ENCODE measurements at regions not wholly inside any gene's neighbourhood (a gene's known extent, or its start where the extent isn't known, plus 50 kb on each side); places are given as distances from the start of the nearest gene placed in this dataset.

- DNase-seq (ENCODE audit: low spot score in 2 of 2, unreplicated experiment in 2 of 2), result no peak
- no peak overlapping the region for H3K27ac Mint-ChIP-seq
- no peaks in the 10 kb centered on the region for H3K4me1 Mint-ChIP-seq
- no peak for TF ChIP-seq CTCF (IDR thresholded peaks at IDR 0.05; ENCODE audit: unreplicated experiment)
- H3K9me3 Mint-ChIP-seq, result no peaks in the 10 kb centered on the region
- H3K4me3 Mint-ChIP-seq, result no peak overlapping the region
- H3K27me3 Mint-ChIP-seq (ENCODE audit: low read depth), result peaks cover 2% of the 10 kb centered on the region
- H3K36me3 Mint-ChIP-seq, result no peaks in the 10 kb centered on the region
Measured at GRCh38 chr5:97967292-97967691, 784.2 kb upstream of the RIOK2 start.

- peaks cover 2% of the 10 kb centered on the region for H3K27me3 Mint-ChIP-seq (ENCODE audit: low read depth)
- H3K9me3 Mint-ChIP-seq, result no peaks in the 10 kb centered on the region
- no peaks in the 10 kb centered on the region for H3K36me3 Mint-ChIP-seq
- no peaks in the 10 kb centered on the region for H3K4me1 Mint-ChIP-seq
- no peak for DNase-seq (ENCODE audit: low spot score in 2 of 2, unreplicated experiment in 2 of 2)
- H3K27ac Mint-ChIP-seq, result no peak overlapping the region
- TF ChIP-seq CTCF (IDR thresholded peaks at IDR 0.05; ENCODE audit: unreplicated experiment), result no peak
- no peak overlapping the region for H3K4me3 Mint-ChIP-seq
Measured at GRCh38 chr5:97968346-97968745, 785.3 kb upstream of the RIOK2 start.

- H3K27me3 Mint-ChIP-seq (ENCODE audit: low read depth), result no peaks in the 10 kb centered on the region
- H3K4me1 Mint-ChIP-seq, result no peaks in the 10 kb centered on the region
- no peak for TF ChIP-seq CTCF (IDR thresholded peaks at IDR 0.05; ENCODE audit: unreplicated experiment)
- no peaks in the 10 kb centered on the region for H3K9me3 Mint-ChIP-seq
- H3K4me3 Mint-ChIP-seq, result no peak overlapping the region
- DNase-seq (ENCODE audit: low spot score in 2 of 2, unreplicated experiment in 2 of 2), result no peak
- no peak overlapping the region for H3K27ac Mint-ChIP-seq
- H3K36me3 Mint-ChIP-seq, result no peaks in the 10 kb centered on the region
Measured at GRCh38 chr5:97979740-97980139, 793.7 kb upstream of the RGMB start.

- Mint-ChIP-seq H3K27me3 (ENCODE audit: low read depth) (no peaks in the 10 kb centered on the region), H3K4me3 (no peak overlapping the region), H3K27ac (no peak overlapping the region), H3K4me1 (no peaks in the 10 kb centered on the region), H3K36me3 (no peaks in the 10 kb centered on the region), H3K9me3 (no peaks in the 10 kb centered on the region)
- no peak for TF ChIP-seq CTCF (IDR thresholded peaks at IDR 0.05; ENCODE audit: unreplicated experiment)
- no peak for DNase-seq (ENCODE audit: low spot score in 2 of 2, unreplicated experiment in 2 of 2)
Measured at GRCh38 chr5:97980291-97980690, 793.2 kb upstream of the RGMB start.

- Mint-ChIP-seq H3K9me3 (peaks cover 2% of the 10 kb centered on the region), H3K4me3 (no peak overlapping the region), H3K27ac (no peak overlapping the region), H3K4me1 (no peaks in the 10 kb centered on the region), H3K36me3 (no peaks in the 10 kb centered on the region), H3K27me3 (ENCODE audit: low read depth) (peaks cover 3% of the 10 kb centered on the region)
- TF ChIP-seq CTCF (IDR thresholded peaks at IDR 0.05; ENCODE audit: unreplicated experiment), result no peak
- no peak for DNase-seq (ENCODE audit: low spot score in 2 of 2, unreplicated experiment in 2 of 2)
Measured at GRCh38 chr5:97986069-97986468, 787.4 kb upstream of the RGMB start.

- no peaks in the 10 kb centered on the region for H3K27me3 Mint-ChIP-seq (ENCODE audit: low read depth)
- no peak for DNase-seq (ENCODE audit: low spot score in 2 of 2, unreplicated experiment in 2 of 2)
- H3K4me3 Mint-ChIP-seq, result no peak overlapping the region
- H3K4me1 Mint-ChIP-seq, result no peaks in the 10 kb centered on the region
- no peaks in the 10 kb centered on the region for H3K36me3 Mint-ChIP-seq
- no peak for TF ChIP-seq CTCF (IDR thresholded peaks at IDR 0.05; ENCODE audit: unreplicated experiment)
- peaks cover 27% of the 10 kb centered on the region for H3K9me3 Mint-ChIP-seq
- H3K27ac Mint-ChIP-seq, result no peak overlapping the region
Measured at GRCh38 chr5:97991236-97991635, 782.2 kb upstream of the RGMB start.

Data from mesothelial cell of epicardium (in vitro differentiated cells).